HTR-8/SVneo (cell line): ENCODE measurements at regions not wholly inside any gene's neighbourhood (a gene's known extent, or its start where the extent isn't known, plus 50 kb on each side); places are given as distances from the start of the nearest gene placed in this dataset.
"Not testable (repeated sequence)": the region's sequence is repeated elsewhere in the genome, so short reads cannot be mapped to it uniquely, and the experiment has no call there.

ENCODE experiments used
- DNase-seq: peaks from one replicate; pipeline ENCODE4 v3.0.0; 2011; ENCODE audit warnings: low spot score, mixed read lengths; ENCODE audit not compliant: insufficient read length
- FAIRE-seq: peaks from 2 replicates; lab custom pipeline; 2011; peaks lifted over from hg19 to GRCh38; lab: Jason Lieb, UNC

- FAIRE-seq: no peak
- DNase-seq: no peak
These were observed 869.2 kb downstream of the TDRD15 start for GRCh38 chr2:21993002-21993401.

- FAIRE-seq (no peak), DNase-seq (no peak)
These were observed 872.6 kb downstream of the TDRD15 start for GRCh38 chr2:21996339-21996738.

- no peak for FAIRE-seq
- no peak for DNase-seq
These were observed 875.8 kb downstream of the TDRD15 start for GRCh38 chr2:21999522-21999921.

GRCh38 chr2:22002066-22002465 is 878.3 kb downstream of the TDRD15 start:
- no peak for FAIRE-seq
- no peak for DNase-seq

GRCh38 chr2:22003270-22003669 is 879.5 kb downstream of the TDRD15 start:
- DNase-seq (no peak), FAIRE-seq (no peak)

- no peak for FAIRE-seq
These were observed 887.3 kb downstream of the TDRD15 start for GRCh38 chr2:22011048-22011447.

GRCh38 chr2:22020091-22020742 is 896.4 kb downstream of the TDRD15 start:
- FAIRE-seq: no peak
- DNase-seq: no peak

More at GRCh38 chr2:22011048-22011447, 887.3 kb downstream of the TDRD15 start:
- no peak for DNase-seq

GRCh38 chr2:22027345-22028005 is 903.7 kb downstream of the TDRD15 start:
- FAIRE-seq (no peak), DNase-seq (no peak)

GRCh38 chr2:22035361-22035830 is 911.6 kb downstream of the TDRD15 start:
- FAIRE-seq: no peak

GRCh38 chr2:22037274-22037673 is 913.5 kb downstream of the TDRD15 start:
- DNase-seq (no peak), FAIRE-seq (no peak)

More at GRCh38 chr2:22035361-22035830, 911.6 kb downstream of the TDRD15 start:
- DNase-seq: no peak

GRCh38 chr2:22043784-22044183 is 920.0 kb downstream of the TDRD15 start:
- no peak for FAIRE-seq

GRCh38 chr2:22055784-22056620 is 932.2 kb downstream of the TDRD15 start:
- FAIRE-seq (no peak), DNase-seq (no peak)

More at GRCh38 chr2:22043784-22044183, 920.0 kb downstream of the TDRD15 start:
- DNase-seq: no peak

GRCh38 chr2:22056621-22057132 is 932.9 kb downstream of the TDRD15 start:
- FAIRE-seq (no peak), DNase-seq (no peak)

- DNase-seq (no peak), FAIRE-seq (no peak)
These were observed 938.9 kb downstream of the TDRD15 start for GRCh38 chr2:22062679-22063078.

GRCh38 chr2:22076454-22076853 is 952.7 kb downstream of the TDRD15 start:
- no peak for FAIRE-seq

GRCh38 chr2:22078701-22079100 is 954.9 kb downstream of the TDRD15 start:
- DNase-seq: no peak
- no peak for FAIRE-seq

More at GRCh38 chr2:22076454-22076853, 952.7 kb downstream of the TDRD15 start:
- DNase-seq: no peak

GRCh38 chr2:22079583-22079982 is 955.8 kb downstream of the TDRD15 start:
- FAIRE-seq (no peak), DNase-seq (no peak)

GRCh38 chr2:22086726-22087125 is 963.0 kb downstream of the TDRD15 start:
- FAIRE-seq (no peak), DNase-seq (no peak)

GRCh38 chr2:22103617-22104016 is 979.8 kb downstream of the TDRD15 start:
- FAIRE-seq, DNase-seq: not testable (repeated sequence)

- DNase-seq: no peak
- FAIRE-seq: no peak
These were observed 986.5 kb downstream of the TDRD15 start for GRCh38 chr2:22110244-22110651.
